ENCODE measurements at regions not wholly inside any gene's neighbourhood (a gene's known extent, or its start where the extent isn't known, plus 50 kb on each side); places are given as distances from the start of the nearest gene placed in this dataset.

DNA sequence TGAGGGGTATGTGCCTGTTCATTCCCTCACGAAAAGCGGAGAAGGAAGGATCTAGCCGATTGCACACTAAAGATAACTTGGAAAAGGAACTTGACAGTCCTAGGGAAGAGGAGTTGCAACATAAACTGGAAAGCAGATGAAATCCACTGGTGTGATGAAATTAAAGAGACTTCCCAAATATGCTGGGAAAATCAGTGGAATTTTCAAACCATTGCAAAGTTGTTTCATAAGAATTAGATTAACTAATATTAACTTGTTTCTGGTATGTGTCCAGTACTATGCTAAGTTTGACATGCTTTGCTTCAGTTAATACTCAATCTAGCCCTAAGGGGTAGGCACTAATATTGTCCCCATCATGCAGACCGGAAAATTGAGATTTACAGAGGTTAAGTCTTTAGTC lies 222.7 kb downstream of the IKZF2 start:
- POLR2A ChIA-PET (ENCODE audit: low non-redundant PET): no interaction called here
- DNase-seq (ENCODE audit: low spot score): no peak

DNA sequence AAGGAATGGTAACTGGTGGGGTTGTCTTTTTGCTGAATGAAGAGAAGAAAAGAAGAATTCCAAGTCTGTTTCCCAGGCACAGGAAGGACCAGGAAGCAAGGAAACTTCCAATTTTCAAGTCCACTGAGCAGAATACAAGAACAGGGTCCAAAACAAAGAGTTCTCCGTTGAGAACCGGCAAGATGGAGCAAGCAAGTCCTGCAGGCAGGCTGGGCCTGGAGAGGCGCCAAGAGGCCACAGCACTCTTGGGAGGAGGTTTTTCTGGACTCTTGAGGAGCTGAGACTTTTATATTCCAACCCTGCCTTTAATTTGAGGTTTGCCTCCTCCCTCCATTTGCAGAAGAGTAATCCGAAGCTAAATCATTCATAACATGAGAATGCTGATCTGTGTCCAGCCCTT lies 224.5 kb downstream of the IKZF2 start:
- ChIA-PET POLR2A (ENCODE audit: low non-redundant PET) (no interaction called here), CTCF (interaction anchor here (0.8 kb wide), 1 partner anchor 274 kb away, joined by 3 read pairs; no protein-coding TSS in a partner anchor)
- H3K27ac ChIP-seq: no peak overlapping the region
- TF ChIP-seq, protein P1, sequence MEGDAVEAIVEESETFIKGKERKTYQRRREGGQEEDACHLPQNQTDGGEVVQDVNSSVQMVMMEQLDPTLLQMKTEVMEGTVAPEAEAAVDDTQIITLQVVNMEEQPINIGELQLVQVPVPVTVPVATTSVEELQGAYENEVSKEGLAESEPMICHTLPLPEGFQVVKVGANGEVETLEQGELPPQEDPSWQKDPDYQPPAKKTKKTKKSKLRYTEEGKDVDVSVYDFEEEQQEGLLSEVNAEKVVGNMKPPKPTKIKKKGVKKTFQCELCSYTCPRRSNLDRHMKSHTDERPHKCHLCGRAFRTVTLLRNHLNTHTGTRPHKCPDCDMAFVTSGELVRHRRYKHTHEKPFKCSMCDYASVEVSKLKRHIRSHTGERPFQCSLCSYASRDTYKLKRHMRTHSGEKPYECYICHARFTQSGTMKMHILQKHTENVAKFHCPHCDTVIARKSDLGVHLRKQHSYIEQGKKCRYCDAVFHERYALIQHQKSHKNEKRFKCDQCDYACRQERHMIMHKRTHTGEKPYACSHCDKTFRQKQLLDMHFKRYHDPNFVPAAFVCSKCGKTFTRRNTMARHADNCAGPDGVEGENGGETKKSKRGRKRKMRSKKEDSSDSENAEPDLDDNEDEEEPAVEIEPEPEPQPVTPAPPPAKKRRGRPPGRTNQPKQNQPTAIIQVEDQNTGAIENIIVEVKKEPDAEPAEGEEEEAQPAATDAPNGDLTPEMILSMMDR (conservative IDR thresholded peaks at IDR 0.05; ENCODE audit: low read depth): no peak
- DNase-seq (ENCODE audit: low spot score): no peak

More for the DNA sequence above, 222.7 kb downstream of the IKZF2 start:
- CTCF ChIA-PET: no interaction called here
- no peak overlapping the region for H3K27ac ChIP-seq
- TF ChIP-seq, protein P1 (conservative IDR thresholded peaks at IDR 0.05; ENCODE audit: low read depth): no peak

DNA sequence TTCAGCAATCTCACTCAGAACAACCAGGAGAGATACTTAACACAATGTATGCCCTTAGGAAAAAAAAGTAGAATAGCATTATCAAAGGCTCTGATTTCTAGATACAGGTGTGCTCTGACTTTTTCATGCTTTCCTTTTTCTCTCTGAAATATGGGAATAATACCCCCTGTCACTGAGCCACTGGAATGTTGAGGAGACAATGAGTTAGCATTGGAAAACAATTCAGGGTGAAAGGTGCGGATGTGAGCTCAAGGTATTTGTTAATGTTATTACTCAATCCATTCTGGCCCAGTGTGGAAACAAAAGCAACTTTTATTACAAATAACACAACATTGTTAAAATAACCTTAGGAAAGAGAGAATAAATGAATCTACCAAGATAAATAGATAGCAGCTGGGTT lies 228.0 kb downstream of the IKZF2 start:
- ChIA-PET CTCF (no interaction called here), POLR2A (ENCODE audit: low non-redundant PET) (no interaction called here)
- H3K27ac ChIP-seq: no peak overlapping the region
- DNase-seq (ENCODE audit: low spot score): no peak
- TF ChIP-seq, protein P1 (conservative IDR thresholded peaks at IDR 0.05; ENCODE audit: low read depth): no peak

DNA sequence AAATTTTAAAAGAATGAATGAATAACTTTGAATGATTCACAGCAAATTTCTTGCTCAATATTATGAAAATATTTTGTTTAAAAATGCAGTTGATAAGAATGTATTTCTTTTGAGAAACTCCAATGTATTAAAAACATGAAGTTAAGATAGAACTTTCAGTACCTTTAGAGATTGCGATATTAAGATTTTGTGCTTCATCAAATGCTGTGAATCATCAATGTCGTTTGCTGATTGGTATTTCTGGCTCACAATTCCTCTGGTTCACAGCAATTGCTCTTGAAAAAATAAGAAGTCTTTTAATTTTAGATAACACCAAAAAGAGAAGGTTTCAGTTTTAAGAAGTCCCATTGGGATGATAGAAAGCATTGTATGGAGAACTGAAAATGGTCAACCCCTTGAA lies 228.7 kb downstream of the IKZF2 start:
- H3K27ac ChIP-seq: no peak overlapping the region
- DNase-seq (ENCODE audit: low spot score): no peak
- ChIA-PET CTCF (no interaction called here), POLR2A (ENCODE audit: low non-redundant PET) (no interaction called here)
- TF ChIP-seq, protein P1 (conservative IDR thresholded peaks at IDR 0.05; ENCODE audit: low read depth): no peak

DNA sequence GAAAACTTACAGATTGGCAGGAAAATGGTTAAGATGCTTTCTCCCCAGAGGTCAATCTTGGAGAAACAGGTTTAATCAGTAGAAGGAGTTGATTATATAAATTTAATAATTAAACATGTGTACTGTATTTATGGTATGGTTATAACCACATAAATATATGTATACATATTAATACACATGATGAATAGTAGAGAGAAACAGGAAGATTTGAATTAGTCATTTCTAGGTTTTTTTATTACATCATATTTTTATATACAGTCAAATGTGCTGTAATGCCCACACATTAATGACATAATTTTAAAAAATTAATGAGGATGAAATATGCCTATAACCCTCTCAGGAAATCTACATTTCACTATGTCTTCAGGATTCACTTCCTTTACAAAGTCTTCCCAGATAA lies 229.7 kb downstream of the IKZF2 start:
- TF ChIP-seq, protein P1 (conservative IDR thresholded peaks at IDR 0.05; ENCODE audit: low read depth): no peak
- POLR2A ChIA-PET (ENCODE audit: low non-redundant PET): no interaction called here
- CTCF ChIA-PET: interaction anchor here (0.6 kb wide), 1 partner anchor 36 kb away, joined by 3 read pairs; no protein-coding TSS in a partner anchor
- H3K27ac ChIP-seq: no peak overlapping the region
- DNase-seq (ENCODE audit: low spot score): no peak

DNA sequence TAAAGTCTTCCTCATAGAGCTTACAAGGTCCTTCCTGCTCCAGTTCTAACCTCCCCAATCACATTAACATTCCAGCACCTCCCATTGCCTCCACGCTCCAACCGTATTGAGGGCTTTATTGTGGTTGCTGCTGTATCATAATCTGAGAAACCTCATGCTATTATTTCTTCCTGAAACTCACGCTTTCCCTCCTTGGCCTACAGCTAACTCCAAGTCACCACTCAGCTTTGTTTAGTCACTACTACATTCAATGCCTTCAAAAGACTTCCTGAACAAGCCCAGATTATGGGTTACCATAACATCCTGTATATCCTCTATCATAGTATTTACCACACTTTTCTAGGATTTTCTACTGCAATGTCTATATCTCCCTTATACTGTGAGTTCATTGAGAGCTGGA lies 230.4 kb downstream of the IKZF2 start:
- POLR2A ChIA-PET (ENCODE audit: low non-redundant PET): no interaction called here
- no peak overlapping the region for H3K27ac ChIP-seq
- CTCF ChIA-PET: no interaction called here
- TF ChIP-seq, protein P1 (conservative IDR thresholded peaks at IDR 0.05; ENCODE audit: low read depth): no peak
- no peak for DNase-seq (ENCODE audit: low spot score)

DNA sequence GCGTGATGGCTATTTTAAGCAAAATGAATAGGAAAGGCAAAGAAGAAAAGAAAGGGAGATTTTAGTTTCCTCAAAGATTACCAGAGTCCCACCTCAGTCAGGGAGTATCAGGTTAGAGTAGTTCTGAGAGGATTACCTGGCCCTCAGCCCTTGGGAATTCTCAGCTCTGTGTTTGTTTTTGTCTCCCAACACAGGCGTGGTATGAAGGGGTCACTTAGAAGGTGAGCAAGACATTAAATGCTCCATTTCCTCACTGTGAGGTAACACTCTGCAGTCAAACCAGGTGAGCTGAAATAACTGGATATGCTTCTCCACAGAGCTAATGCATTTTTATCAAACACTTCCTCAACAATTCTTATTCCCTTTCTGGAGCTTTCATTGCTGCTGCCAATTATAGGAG lies 232.2 kb downstream of the IKZF2 start:
- no peak for DNase-seq (ENCODE audit: low spot score)
- no peak overlapping the region for H3K27ac ChIP-seq
- ChIA-PET POLR2A (ENCODE audit: low non-redundant PET) (no interaction called here), CTCF (interaction anchor here (0.6 kb wide), 3 partner anchors 70 to 886 kb away, joined by 3 to 4 read pairs (median 3); no protein-coding TSS in a partner anchor)
- TF ChIP-seq, protein P1 (conservative IDR thresholded peaks at IDR 0.05; ENCODE audit: low read depth): no peak

Measured in RWPE1 (cell line).